Lower lobe of right lung (tissue), 2 donors: ENCODE measurements at regions not wholly inside any gene's neighbourhood (a gene's known extent, or its start where the extent isn't known, plus 50 kb on each side); places are given as distances from the start of the nearest gene placed in this dataset.
A peak's percentile ranks its signal among the peaks of the same experiment; 100 is the strongest.

Experiments
- ATAC-seq, 2 donors: fragments of 200-7000 bp; cut with Tn5 transposase; one replicate each; pipeline ENCODE4 v1.9.1; 2020 to 2022; ENCODE audit warnings: mild to moderate bottlenecking in 2 of 2, moderate library complexity in 2 of 2
- DNase-seq: peaks from one replicate; pipeline ENCODE4 v3.0.0-alpha.2; 2020
- H3K27ac ChIP-seq: fragments of 200-600 bp; one replicate; pipeline ENCODE4 v1.8.0; 2022
- H3K27me3 ChIP-seq: fragments of 200-600 bp; one replicate; pipeline ENCODE4 v1.8.0; 2022; ENCODE audit warnings: low read depth
- H3K36me3 ChIP-seq: fragments of 200-600 bp; one replicate; pipeline ENCODE4 v1.8.0; 2022; ENCODE audit warnings: mild to moderate bottlenecking
- H3K4me1 ChIP-seq: fragments of 200-600 bp; one replicate; pipeline ENCODE4 v1.8.0; 2022
- H3K4me3 ChIP-seq: fragments of 200-600 bp; one replicate; pipeline ENCODE4 v1.8.0; 2022; ENCODE audit warnings: mild to moderate bottlenecking
- H3K9me3 ChIP-seq: fragments of 200-600 bp; one replicate; pipeline ENCODE4 v1.8.0; 2022
- intact Hi-C: fragments of 100-400 bp; cut with DNase I; formaldehyde crosslinking; loops from one replicate; pipeline ENCODE4 v1.11.0; 2022
- TF ChIP-seq, protein P1 (sequence below): fragments of 200-600 bp; IDR thresholded peaks from one replicate; pipeline ENCODE4 v1.8.0; 2022; ENCODE audit warnings: antibody characterized with exemption, mild to moderate bottlenecking
- donor health status: DM: no; HTN: yes; CAD: no; lungs with severe emphysema.

DNA sequence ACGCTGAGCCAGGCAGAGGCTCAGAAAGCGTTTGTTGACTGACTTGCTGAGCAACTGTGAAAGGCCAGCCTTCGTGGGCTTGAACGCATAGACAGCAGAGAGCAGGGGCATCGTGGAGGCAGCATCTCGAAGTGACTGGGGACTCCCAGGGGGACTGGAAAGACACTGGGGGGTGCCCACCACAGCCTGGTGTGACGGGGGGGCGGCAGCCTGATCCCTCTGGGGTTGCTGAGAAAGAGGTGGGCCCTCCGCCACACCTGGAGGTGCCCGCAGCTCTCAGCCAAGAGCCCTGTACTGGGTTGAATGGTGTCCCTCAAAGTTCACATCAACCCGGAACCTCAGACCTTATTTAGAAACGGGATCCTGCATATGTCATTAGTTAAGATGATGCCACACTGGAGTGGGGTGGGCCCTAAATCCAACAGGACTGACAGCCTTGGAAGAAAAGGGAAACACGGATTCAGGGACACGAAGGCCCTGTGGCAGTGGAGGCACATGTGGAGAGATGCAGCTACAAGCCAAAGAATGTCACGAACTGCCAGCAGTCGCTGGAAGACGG, 84.6 kb downstream of the RFLNA start:
- H3K36me3 ChIP-seq, result peaks cover 78% of the 10 kb centered on the region
- peaks cover 54% of the 10 kb centered on the region for H3K4me1 ChIP-seq
- intact Hi-C loops, result no loop called here
- H3K9me3 ChIP-seq, result no peaks in the 10 kb centered on the region
- ATAC-seq (no peak), DNase-seq (no peak)
- no peak overlapping the region for H3K4me3 ChIP-seq
- TF ChIP-seq, protein P1, sequence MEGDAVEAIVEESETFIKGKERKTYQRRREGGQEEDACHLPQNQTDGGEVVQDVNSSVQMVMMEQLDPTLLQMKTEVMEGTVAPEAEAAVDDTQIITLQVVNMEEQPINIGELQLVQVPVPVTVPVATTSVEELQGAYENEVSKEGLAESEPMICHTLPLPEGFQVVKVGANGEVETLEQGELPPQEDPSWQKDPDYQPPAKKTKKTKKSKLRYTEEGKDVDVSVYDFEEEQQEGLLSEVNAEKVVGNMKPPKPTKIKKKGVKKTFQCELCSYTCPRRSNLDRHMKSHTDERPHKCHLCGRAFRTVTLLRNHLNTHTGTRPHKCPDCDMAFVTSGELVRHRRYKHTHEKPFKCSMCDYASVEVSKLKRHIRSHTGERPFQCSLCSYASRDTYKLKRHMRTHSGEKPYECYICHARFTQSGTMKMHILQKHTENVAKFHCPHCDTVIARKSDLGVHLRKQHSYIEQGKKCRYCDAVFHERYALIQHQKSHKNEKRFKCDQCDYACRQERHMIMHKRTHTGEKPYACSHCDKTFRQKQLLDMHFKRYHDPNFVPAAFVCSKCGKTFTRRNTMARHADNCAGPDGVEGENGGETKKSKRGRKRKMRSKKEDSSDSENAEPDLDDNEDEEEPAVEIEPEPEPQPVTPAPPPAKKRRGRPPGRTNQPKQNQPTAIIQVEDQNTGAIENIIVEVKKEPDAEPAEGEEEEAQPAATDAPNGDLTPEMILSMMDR, result no peak
- H3K27ac ChIP-seq, result peak overlapping the region; percentile 90
- no peaks in the 10 kb centered on the region for H3K27me3 ChIP-seq

GRCh38 chr12:124378926-124379325, 84.0 kb downstream of the RFLNA start:
- Histone ChIP-seq H3K27me3 (no peaks in the 10 kb centered on the region), H3K27ac (peak overlapping the region; percentile 90), H3K4me3 (no peak overlapping the region), H3K9me3 (no peaks in the 10 kb centered on the region), H3K4me1 (peaks cover 54% of the 10 kb centered on the region), H3K36me3 (peaks cover 78% of the 10 kb centered on the region)
- no peak for DNase-seq
- ATAC-seq, result no peak
- intact Hi-C loops, result no loop called here
- TF ChIP-seq, protein P1, result no peak

DNA sequence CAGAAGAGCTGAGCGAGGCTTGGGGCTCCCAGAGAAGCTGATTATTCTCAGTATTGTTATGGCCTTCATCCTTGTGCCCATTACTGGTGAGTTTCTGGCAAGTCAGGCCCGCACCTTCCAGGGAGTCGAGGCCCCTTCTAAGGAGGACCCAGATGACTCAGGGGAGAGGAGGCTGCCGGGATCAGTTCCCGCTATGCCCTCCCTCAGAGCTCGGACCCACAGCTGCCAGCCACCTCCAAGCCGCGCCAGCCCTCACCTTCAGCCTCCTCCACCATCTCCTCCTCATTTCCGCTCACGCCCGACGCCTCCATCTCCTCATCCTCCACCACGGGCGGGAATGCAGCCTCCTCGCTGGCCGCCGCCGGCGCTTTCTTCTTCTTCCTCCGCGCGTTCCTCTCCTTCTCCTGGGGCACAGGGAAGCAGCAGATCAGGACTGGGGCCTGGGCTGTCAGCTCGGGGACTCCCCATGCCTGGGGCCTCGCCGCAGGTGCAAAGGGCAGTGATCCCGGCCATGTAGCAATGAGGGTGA, 83.2 kb downstream of the RFLNA start:
- peaks cover 77% of the 10 kb centered on the region for H3K36me3 ChIP-seq
- peaks cover 50% of the 10 kb centered on the region for H3K4me1 ChIP-seq
- no peak for DNase-seq
- intact Hi-C loops, result no loop called here
- TF ChIP-seq, protein P1, result no peak
- no peak for ATAC-seq
- H3K9me3 ChIP-seq, result no peaks in the 10 kb centered on the region
- no peaks in the 10 kb centered on the region for H3K27me3 ChIP-seq
- H3K4me3 ChIP-seq, result no peak overlapping the region
- peak overlapping the region; percentile 90 for H3K27ac ChIP-seq

DNA sequence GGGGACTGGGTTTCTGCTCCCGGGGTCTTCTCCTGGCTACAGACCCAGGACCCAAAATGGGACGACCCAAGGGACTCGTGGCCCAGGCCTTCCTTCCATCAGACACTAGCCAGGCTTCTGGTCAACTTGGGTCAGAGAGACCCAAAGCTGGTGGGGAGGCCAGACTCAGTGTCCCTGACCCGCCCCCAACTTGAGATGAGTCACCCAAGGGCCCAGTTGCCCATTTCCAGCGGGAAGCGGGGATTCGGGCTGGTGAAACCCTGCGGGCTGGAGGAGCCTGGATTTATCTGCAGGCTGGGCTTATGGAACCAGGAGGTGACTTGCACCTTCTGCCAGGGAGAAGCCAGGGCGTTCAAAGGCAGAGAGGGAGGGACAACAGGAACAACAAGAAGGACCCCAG, 81.5 kb downstream of the RFLNA start:
- TF ChIP-seq, protein P1, result no peak
- intact Hi-C loops, result no loop called here
- ATAC-seq (no peak), DNase-seq (no peak)
- Histone ChIP-seq H3K36me3 (peaks cover 88% of the 10 kb centered on the region), H3K9me3 (no peaks in the 10 kb centered on the region), H3K4me1 (peaks cover 34% of the 10 kb centered on the region), H3K27ac (no peak overlapping the region), H3K27me3 (no peaks in the 10 kb centered on the region), H3K4me3 (no peak overlapping the region)

GRCh38 chr12:124375789-124376175, 80.9 kb downstream of the RFLNA start:
- no peak overlapping the region for H3K27ac ChIP-seq
- DNase-seq, result no peak
- no peaks in the 10 kb centered on the region for H3K9me3 ChIP-seq
- no peak for ATAC-seq
- peaks cover 29% of the 10 kb centered on the region for H3K4me1 ChIP-seq
- H3K4me3 ChIP-seq, result no peak overlapping the region
- H3K27me3 ChIP-seq, result no peaks in the 10 kb centered on the region
- TF ChIP-seq, protein P1, result no peak
- peaks cover 94% of the 10 kb centered on the region for H3K36me3 ChIP-seq
- intact Hi-C loops, result no loop called here
